ENCODE measurements at regions not wholly inside any gene's neighbourhood (a gene's known extent, or its start where the extent isn't known, plus 50 kb on each side); places are given as distances from the start of the nearest gene placed in this dataset.

GRCh38 chr11:27934830-27935145, 173.2 kb downstream of the KIF18A start:
- no peak overlapping the region for H2AFZ ChIP-seq (ENCODE audit: low read length)
- H3K27me3 ChIP-seq (ENCODE audit: control insufficient read depth, insufficient read depth, low read length) = no peaks in the 10 kb centered on the region
- no peaks in the 10 kb centered on the region for H3K36me3 ChIP-seq (ENCODE audit: control insufficient read depth, insufficient read depth, low read length)
- H3K4me2 ChIP-seq (ENCODE audit: extremely low read depth, insufficient read depth, low read length) = no peak overlapping the region
- peak overlapping the region; percentile 83 for H3K27ac ChIP-seq (ENCODE audit: insufficient read depth, low read length)
- TF ChIP-seq CTCF (conservative IDR thresholded peaks at IDR 0.05 in 1 of 2, IDR thresholded peaks at IDR 0.05 in 1 of 2; ENCODE audit: low read depth in 1 of 2, low read length in 2 of 2) = no peak
- TF ChIP-seq EZH2 (IDR thresholded peaks at IDR 0.05; ENCODE audit: low read length, missing control alignments) = no peak
- DNase-seq (ENCODE audit: low read depth in 2 of 2) = peak; percentile 90 to 98
- peak overlapping the region; percentile 24 for H3K9ac ChIP-seq (ENCODE audit: insufficient read depth, low read length)
- H3K4me1 ChIP-seq (ENCODE audit: control insufficient read depth, extremely low read depth, insufficient read depth, low read length) = no peaks in the 10 kb centered on the region
- no peak overlapping the region for H3K4me3 ChIP-seq (replicated peaks in 1 of 4; ENCODE audit: control extremely low read depth in 1 of 4, insufficient read depth in 1 of 4, low read depth in 3 of 4, low read length in 4 of 4)
- no peaks in the 10 kb centered on the region for H3K79me2 ChIP-seq (ENCODE audit: control insufficient read depth, insufficient read depth, low read length)
- no peaks in the 10 kb centered on the region for H3K9me3 ChIP-seq (ENCODE audit: control insufficient read depth, insufficient read depth, low read depth, low read length)
- H4K20me1 ChIP-seq (ENCODE audit: control insufficient read depth, extremely low read depth, insufficient read depth, low read length) = no peaks in the 10 kb centered on the region

GRCh38 chr11:27933992-27934829, 173.7 kb downstream of the KIF18A start:
- H3K9ac ChIP-seq (ENCODE audit: insufficient read depth, low read length) = peak overlapping the region; percentile 24
- DNase-seq (ENCODE audit: low read depth in 2 of 2) = peak; percentile 93 to 100
- no peaks in the 10 kb centered on the region for H3K79me2 ChIP-seq (ENCODE audit: control insufficient read depth, insufficient read depth, low read length)
- peak overlapping the region; percentile 83 for H3K27ac ChIP-seq (ENCODE audit: insufficient read depth, low read length)
- no peak overlapping the region for H2AFZ ChIP-seq (ENCODE audit: low read length)
- no peak overlapping the region for H3K4me2 ChIP-seq (ENCODE audit: extremely low read depth, insufficient read depth, low read length)
- H3K27me3 ChIP-seq (ENCODE audit: control insufficient read depth, insufficient read depth, low read length) = no peaks in the 10 kb centered on the region
- no peaks in the 10 kb centered on the region for H4K20me1 ChIP-seq (ENCODE audit: control insufficient read depth, extremely low read depth, insufficient read depth, low read length)
- TF ChIP-seq CTCF (conservative IDR thresholded peaks at IDR 0.05 in 1 of 2, IDR thresholded peaks at IDR 0.05 in 1 of 2; ENCODE audit: low read depth in 1 of 2, low read length in 2 of 2) (no peak), EZH2 (IDR thresholded peaks at IDR 0.05; ENCODE audit: low read length, missing control alignments) (no peak)
- H3K4me3 ChIP-seq (replicated peaks in 1 of 4; ENCODE audit: control extremely low read depth in 1 of 4, insufficient read depth in 1 of 4, low read depth in 3 of 4, low read length in 4 of 4) = no peak overlapping the region
- no peaks in the 10 kb centered on the region for H3K4me1 ChIP-seq (ENCODE audit: control insufficient read depth, extremely low read depth, insufficient read depth, low read length)
- H3K9me3 ChIP-seq (ENCODE audit: control insufficient read depth, insufficient read depth, low read depth, low read length) = no peaks in the 10 kb centered on the region
- no peaks in the 10 kb centered on the region for H3K36me3 ChIP-seq (ENCODE audit: control insufficient read depth, insufficient read depth, low read length)

- Histone ChIP-seq H2AFZ (ENCODE audit: low read length) (no peak overlapping the region), H3K27ac (ENCODE audit: insufficient read depth, low read length) (no peak overlapping the region), H3K4me2 (ENCODE audit: extremely low read depth, insufficient read depth, low read length) (no peak overlapping the region), H3K9ac (ENCODE audit: insufficient read depth, low read length) (no peak overlapping the region), H3K79me2 (ENCODE audit: control insufficient read depth, insufficient read depth, low read length) (no peaks in the 10 kb centered on the region), H4K20me1 (ENCODE audit: control insufficient read depth, extremely low read depth, insufficient read depth, low read length) (no peaks in the 10 kb centered on the region), H3K4me1 (ENCODE audit: control insufficient read depth, extremely low read depth, insufficient read depth, low read length) (no peaks in the 10 kb centered on the region), H3K9me3 (ENCODE audit: control insufficient read depth, insufficient read depth, low read depth, low read length) (no peaks in the 10 kb centered on the region), H3K27me3 (ENCODE audit: control insufficient read depth, insufficient read depth, low read length) (no peaks in the 10 kb centered on the region), H3K36me3 (ENCODE audit: control insufficient read depth, insufficient read depth, low read length) (no peaks in the 10 kb centered on the region), H3K4me3 (replicated peaks in 1 of 4; ENCODE audit: control extremely low read depth in 1 of 4, insufficient read depth in 1 of 4, low read depth in 3 of 4, low read length in 4 of 4) (no peak overlapping the region)
- no peak for DNase-seq (ENCODE audit: low read depth in 2 of 2)
- TF ChIP-seq CTCF (conservative IDR thresholded peaks at IDR 0.05 in 1 of 2, IDR thresholded peaks at IDR 0.05 in 1 of 2; ENCODE audit: low read depth in 1 of 2, low read length in 2 of 2) (no peak), EZH2 (IDR thresholded peaks at IDR 0.05; ENCODE audit: low read length, missing control alignments) (no peak)
These were observed 176.2 kb downstream of the KIF18A start for GRCh38 chr11:27931770-27932169.

Data from fibroblast of lung (primary cell).